MV-4-11 (cell line): ENCODE measurements at regions not wholly inside any gene's neighbourhood (a gene's known extent, or its start where the extent isn't known, plus 50 kb on each side); places are given as distances from the start of the nearest gene placed in this dataset.

Experiments used
- DNase-seq: peaks from one replicate; lab custom pipeline; 2025; lab: John Stamatoyannopoulos, UW

- DNase-seq = no peak
Observed at GRCh38 chr11:33411751-33412150, 154.6 kb downstream of the HIPK3 start.

DNA sequence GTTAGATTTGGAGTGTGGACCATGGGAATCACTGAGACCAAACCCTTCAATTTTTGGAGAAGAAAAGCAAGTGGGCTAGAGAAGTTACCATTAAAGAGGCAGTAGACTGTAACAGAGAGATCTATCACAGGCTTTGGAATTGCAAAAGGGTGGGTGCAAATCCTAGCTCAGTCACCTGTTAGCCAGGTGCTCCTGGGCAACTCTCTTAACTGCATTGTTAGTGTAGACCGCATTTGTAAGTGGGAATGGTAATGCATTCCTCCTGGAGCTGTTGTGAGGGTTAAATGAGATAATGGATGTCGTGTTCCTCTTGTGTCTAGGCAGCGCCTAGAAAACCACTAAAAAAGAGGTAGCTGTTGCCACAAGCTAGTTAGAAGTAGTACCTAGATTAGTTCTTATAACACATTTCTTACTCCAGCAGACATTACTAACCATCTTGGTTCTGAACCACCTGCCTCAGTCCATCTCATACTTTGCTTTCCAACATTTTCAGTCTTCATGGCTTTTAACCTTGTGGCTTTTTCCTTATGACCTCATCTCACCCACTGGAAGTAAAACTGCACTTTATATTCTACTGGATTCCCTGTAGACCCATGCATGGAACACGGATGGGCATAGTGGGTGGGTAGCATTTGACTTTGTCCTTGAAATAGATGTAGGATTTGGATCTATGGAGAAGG lies 153.0 kb downstream of the HIPK3 start:
- DNase-seq = no peak
